Left ventricle myocardium inferior (tissue), 1 donor: ENCODE measurements at regions not wholly inside any gene's neighbourhood (a gene's known extent, or its start where the extent isn't known, plus 50 kb on each side); places are given as distances from the start of the nearest gene placed in this dataset.

ENCODE experiments used
- DNase-seq: peaks from one replicate; pipeline ENCODE4 v3.0.0-alpha.2; 2020
- H3K27ac ChIP-seq: fragments of 200-600 bp; replicated peaks from 2 replicates; pipeline ENCODE4 v1.8.0; 2021
- H3K27me3 ChIP-seq: fragments of 200-600 bp; 2 replicates; pipeline ENCODE4 v1.8.0; 2021; ENCODE audit warnings: low read depth
- H3K36me3 ChIP-seq: fragments of 200-600 bp; 2 replicates; pipeline ENCODE4 v1.8.0; 2021
- H3K4me1 ChIP-seq: fragments of 200-600 bp; 2 replicates; pipeline ENCODE4 v1.8.0; 2021
- H3K4me3 ChIP-seq: fragments of 200-600 bp; 2 replicates; pipeline ENCODE4 v1.8.0; 2021; ENCODE audit warnings: mild to moderate bottlenecking, moderate library complexity
- H3K9me3 ChIP-seq: fragments of 200-600 bp; replicated peaks from 2 replicates; pipeline ENCODE4 v1.8.0; 2021
- intact Hi-C: fragments of 100-400 bp; cut with micrococcal nuclease; formaldehyde crosslinking; loops from one replicate; pipeline ENCODE4 v1.11.0; 2022
- TF ChIP-seq, protein P1 (sequence below): fragments of 200-600 bp; IDR thresholded peaks from 2 replicates; pipeline ENCODE4 v1.8.0; 2021; ENCODE audit warnings: antibody characterized with exemption, mild to moderate bottlenecking, borderline replicate concordance
- donor health status: DM: no; HTN: yes; CAD: no; lungs with severe emphysema.

DNA sequence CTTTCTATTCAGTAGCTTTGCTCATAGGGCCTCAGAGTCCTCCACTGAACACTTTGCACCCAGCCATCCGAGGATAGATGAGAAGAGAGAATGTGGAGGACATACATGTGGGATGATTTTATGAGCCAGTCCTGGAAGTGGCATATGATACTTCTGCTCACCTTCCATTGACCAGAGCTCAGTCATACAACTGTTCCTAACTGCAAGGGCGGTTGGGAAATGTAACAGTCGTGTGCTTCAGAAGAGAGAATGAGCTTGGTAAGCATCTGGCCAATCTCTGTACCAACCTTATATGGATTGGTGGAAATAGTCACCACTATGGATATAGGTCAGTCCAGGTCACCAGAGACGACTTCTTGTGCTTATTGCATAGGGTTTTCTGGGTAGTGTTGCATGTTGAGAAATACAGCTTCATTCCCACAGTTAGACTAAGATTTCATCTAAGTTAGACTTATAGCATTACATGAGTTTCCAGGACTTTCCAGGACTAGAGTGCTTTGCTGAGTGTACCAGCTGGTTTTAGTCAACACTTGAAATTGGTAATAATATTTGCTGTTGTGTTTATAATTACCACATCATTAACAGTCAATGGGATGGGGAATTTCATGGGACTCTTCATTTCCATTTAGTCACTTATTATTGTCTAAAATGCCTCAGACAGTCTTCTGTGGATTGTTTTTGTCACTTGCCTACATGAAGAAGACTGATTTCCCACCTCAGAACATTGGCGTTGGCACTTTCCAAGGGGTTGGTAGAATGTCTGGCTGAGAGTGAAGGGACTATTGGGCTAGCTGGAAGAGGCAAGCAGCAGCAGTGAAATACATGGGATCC, 214.5 kb upstream of the ROPN1 start:
- no peak overlapping the region for H3K27ac ChIP-seq
- no peaks in the 10 kb centered on the region for H3K36me3 ChIP-seq
- intact Hi-C loops = no loop called here
- H3K9me3 ChIP-seq = no peaks in the 10 kb centered on the region
- TF ChIP-seq, protein P1, sequence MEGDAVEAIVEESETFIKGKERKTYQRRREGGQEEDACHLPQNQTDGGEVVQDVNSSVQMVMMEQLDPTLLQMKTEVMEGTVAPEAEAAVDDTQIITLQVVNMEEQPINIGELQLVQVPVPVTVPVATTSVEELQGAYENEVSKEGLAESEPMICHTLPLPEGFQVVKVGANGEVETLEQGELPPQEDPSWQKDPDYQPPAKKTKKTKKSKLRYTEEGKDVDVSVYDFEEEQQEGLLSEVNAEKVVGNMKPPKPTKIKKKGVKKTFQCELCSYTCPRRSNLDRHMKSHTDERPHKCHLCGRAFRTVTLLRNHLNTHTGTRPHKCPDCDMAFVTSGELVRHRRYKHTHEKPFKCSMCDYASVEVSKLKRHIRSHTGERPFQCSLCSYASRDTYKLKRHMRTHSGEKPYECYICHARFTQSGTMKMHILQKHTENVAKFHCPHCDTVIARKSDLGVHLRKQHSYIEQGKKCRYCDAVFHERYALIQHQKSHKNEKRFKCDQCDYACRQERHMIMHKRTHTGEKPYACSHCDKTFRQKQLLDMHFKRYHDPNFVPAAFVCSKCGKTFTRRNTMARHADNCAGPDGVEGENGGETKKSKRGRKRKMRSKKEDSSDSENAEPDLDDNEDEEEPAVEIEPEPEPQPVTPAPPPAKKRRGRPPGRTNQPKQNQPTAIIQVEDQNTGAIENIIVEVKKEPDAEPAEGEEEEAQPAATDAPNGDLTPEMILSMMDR = no peak
- H3K4me3 ChIP-seq = no peak overlapping the region
- no peaks in the 10 kb centered on the region for H3K27me3 ChIP-seq
- H3K4me1 ChIP-seq = peaks cover 35% of the 10 kb centered on the region
- no peak for DNase-seq

DNA sequence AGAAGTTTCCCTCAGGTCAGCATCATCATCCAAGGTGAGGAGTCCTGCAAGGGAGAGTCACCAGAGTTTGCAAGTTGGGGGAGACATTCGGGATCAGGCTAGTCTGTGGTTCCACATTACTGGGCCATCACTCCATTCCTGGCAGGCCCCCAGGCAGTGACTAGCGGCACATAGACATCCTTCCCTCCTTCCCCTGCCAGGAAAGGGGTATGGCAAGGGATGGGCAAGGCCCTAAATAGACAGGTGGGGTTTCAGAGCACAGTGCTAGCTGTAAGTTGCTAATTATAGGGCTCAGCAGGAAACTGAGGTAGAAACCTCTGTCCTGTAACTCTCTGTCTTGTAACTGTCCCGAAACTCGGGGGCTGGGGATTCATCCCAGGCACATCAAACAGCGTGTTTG, 215.2 kb upstream of the ROPN1 start:
- TF ChIP-seq, protein P1 = no peak
- Histone ChIP-seq H3K27me3 (no peaks in the 10 kb centered on the region), H3K4me1 (peaks cover 29% of the 10 kb centered on the region), H3K36me3 (no peaks in the 10 kb centered on the region), H3K27ac (no peak overlapping the region), H3K9me3 (no peaks in the 10 kb centered on the region), H3K4me3 (no peak overlapping the region)
- DNase-seq = no peak
- intact Hi-C loops = no loop called here

- H3K27ac ChIP-seq = no peak overlapping the region
These were observed 216.1 kb upstream of the ROPN1 start for GRCh38 chr3:124207873-124208485.

GRCh38 chr3:124209426-124209825, 217.5 kb upstream of the ROPN1 start:
- intact Hi-C loops = no loop called here
- no peaks in the 10 kb centered on the region for H3K9me3 ChIP-seq

More at GRCh38 chr3:124207873-124208485, 216.1 kb upstream of the ROPN1 start:
- H3K27me3 ChIP-seq = no peaks in the 10 kb centered on the region
- no peaks in the 10 kb centered on the region for H3K9me3 ChIP-seq
- intact Hi-C loops = no loop called here
- H3K36me3 ChIP-seq = no peaks in the 10 kb centered on the region
- no peak overlapping the region for H3K4me3 ChIP-seq
- TF ChIP-seq, protein P1 = no peak
- H3K4me1 ChIP-seq = peaks cover 20% of the 10 kb centered on the region
- no peak for DNase-seq

GRCh38 chr3:124210899-124211298, 219.0 kb upstream of the ROPN1 start:
- Histone ChIP-seq H3K4me1 (peaks cover 15% of the 10 kb centered on the region), H3K4me3 (no peak overlapping the region), H3K27ac (no peak overlapping the region), H3K9me3 (no peaks in the 10 kb centered on the region), H3K27me3 (no peaks in the 10 kb centered on the region), H3K36me3 (no peaks in the 10 kb centered on the region)
- DNase-seq = no peak
- TF ChIP-seq, protein P1 = no peak
- intact Hi-C loops = no loop called here

More at GRCh38 chr3:124209426-124209825, 217.5 kb upstream of the ROPN1 start:
- Histone ChIP-seq H3K27ac (no peak overlapping the region), H3K36me3 (no peaks in the 10 kb centered on the region), H3K4me3 (no peak overlapping the region), H3K4me1 (peaks cover 15% of the 10 kb centered on the region), H3K27me3 (no peaks in the 10 kb centered on the region)
- DNase-seq = no peak
- TF ChIP-seq, protein P1 = no peak
